ENCODE measurements at regions not wholly inside any gene's neighbourhood (a gene's known extent, or its start where the extent isn't known, plus 50 kb on each side); places are given as distances from the start of the nearest gene placed in this dataset.

GRCh38 chr17:27106347-27106981 is 187.4 kb upstream of the WSB1 start:
- TF ChIP-seq, protein P1, sequence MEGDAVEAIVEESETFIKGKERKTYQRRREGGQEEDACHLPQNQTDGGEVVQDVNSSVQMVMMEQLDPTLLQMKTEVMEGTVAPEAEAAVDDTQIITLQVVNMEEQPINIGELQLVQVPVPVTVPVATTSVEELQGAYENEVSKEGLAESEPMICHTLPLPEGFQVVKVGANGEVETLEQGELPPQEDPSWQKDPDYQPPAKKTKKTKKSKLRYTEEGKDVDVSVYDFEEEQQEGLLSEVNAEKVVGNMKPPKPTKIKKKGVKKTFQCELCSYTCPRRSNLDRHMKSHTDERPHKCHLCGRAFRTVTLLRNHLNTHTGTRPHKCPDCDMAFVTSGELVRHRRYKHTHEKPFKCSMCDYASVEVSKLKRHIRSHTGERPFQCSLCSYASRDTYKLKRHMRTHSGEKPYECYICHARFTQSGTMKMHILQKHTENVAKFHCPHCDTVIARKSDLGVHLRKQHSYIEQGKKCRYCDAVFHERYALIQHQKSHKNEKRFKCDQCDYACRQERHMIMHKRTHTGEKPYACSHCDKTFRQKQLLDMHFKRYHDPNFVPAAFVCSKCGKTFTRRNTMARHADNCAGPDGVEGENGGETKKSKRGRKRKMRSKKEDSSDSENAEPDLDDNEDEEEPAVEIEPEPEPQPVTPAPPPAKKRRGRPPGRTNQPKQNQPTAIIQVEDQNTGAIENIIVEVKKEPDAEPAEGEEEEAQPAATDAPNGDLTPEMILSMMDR (conservative IDR thresholded peaks at IDR 0.05 in 1 of 2, IDR thresholded peaks at IDR 0.05 in 1 of 2; ENCODE audit: low read depth in 1 of 2, low read length in 2 of 2), result no peak
- TF ChIP-seq EZH2 (IDR thresholded peaks at IDR 0.05; ENCODE audit: low read length, missing control alignments), result no peak

Data from fibroblast of lung (primary cell).